HCT116 (cell line): ENCODE measurements at regions not wholly inside any gene's neighbourhood (a gene's known extent, or its start where the extent isn't known, plus 50 kb on each side); places are given as distances from the start of the nearest gene placed in this dataset.

Source experiments
- ATAC-seq: fragments of 200-7000 bp; cut with Tn5 transposase; 2 replicates; pipeline ENCODE4 v1.9.1; 2020; ENCODE audit warnings: mild to moderate bottlenecking, moderate library complexity
- BruUV-seq: library from RNA; stranded (reverse); fragments of 400-500 nt; replicated peaks from 2 replicates; lab custom pipeline; 2021; lab: Mats Ljungman, UMichigan
- CTCF ChIA-PET: fragments of 300-600 bp; sonication (Branson Sonifier 250); formaldehyde crosslinking; loops from one replicate; lab custom pipeline; 2021; ENCODE audit warnings: antibody characterized with exemption; lab: Charles Lee
- POLR2A ChIA-PET: fragments of 300-600, 350-600 bp; sonication (Branson Sonifier 250); formaldehyde crosslinking; loops from one replicate; lab custom pipeline; 2021; ENCODE audit warnings: antibody characterized with exemption; lab: Charles Lee
- RAD21 ChIA-PET, 2 experiments: fragments of 300-600 bp; sonication (Branson Sonifier 250); formaldehyde crosslinking; loops; one replicate each; lab custom pipeline; 2023; ENCODE audit warnings: low total read pairs in 2 of 2; ENCODE audit not compliant: uncharacterized antibody in 2 of 2, unreplicated experiment in 2 of 2, low non-redundant PET in 1 of 2; lab: Charles Lee
- DNase-seq: peaks from one replicate; pipeline ENCODE4 v3.0.0-alpha.2; 2010; ENCODE audit warnings: low read depth, low spot score
- H2AFZ ChIP-seq: fragments of 200-600 bp; shearing (Covaris generic), sonication (generic); 2 replicates; pipeline ENCODE4 v1.6.1; 2017; ENCODE audit warnings: low read depth, mixed run types, mixed read lengths, antibody characterized with exemption, low read length; ENCODE audit not compliant: poor library complexity, severe bottlenecking
- H3K27ac ChIP-seq: 2 replicates; pipeline ENCODE4 v1.5.1; 2012; ENCODE audit warnings: low read depth, low read length
- H3K27me3 ChIP-seq: fragments of 200-600 bp; sonication (generic); 2 replicates; pipeline ENCODE4 v1.6.1; 2016; ENCODE audit warnings: mixed run types, low read length, mixed read lengths; ENCODE audit not compliant: insufficient read depth
- H3K36me3 ChIP-seq, 2 experiments: fragments of 200-500 bp in 1 of 2; fragments of 200-600 bp in 1 of 2; sonication (Bioruptor generic) in 1 of 2; sonication (generic) in 1 of 2; 2 replicates each; pipeline versions ENCODE4 v1.5.1 to v1.6.1; 2014 to 2016; ENCODE audit warnings: low read length in 2 of 2, inconsistent platforms in 1 of 2, mixed read lengths in 1 of 2, mixed run types in 1 of 2; ENCODE audit not compliant: insufficient read depth in 2 of 2, control insufficient read depth in 1 of 2
- H3K4me1 ChIP-seq, 2 experiments: fragments of 200-600 bp in 1 of 2; sonication (generic) in 1 of 2; 2 replicates each; pipeline versions ENCODE4 v1.5.1 to v1.6.1; 2012 to 2017; ENCODE audit warnings: low read length in 2 of 2, inconsistent platforms in 1 of 2, mild to moderate bottlenecking in 1 of 2, mixed read lengths in 1 of 2, mixed run types in 1 of 2, moderate library complexity in 1 of 2; ENCODE audit not compliant: insufficient read depth in 2 of 2, control insufficient read depth in 1 of 2
- H3K4me2 ChIP-seq: fragments of 200-600 bp; sonication (generic); 2 replicates; pipeline ENCODE4 v1.6.1; 2017; ENCODE audit warnings: mixed run types, low read length, mixed read lengths
- H3K4me3 ChIP-seq, 2 experiments: fragments of 200-600 bp in 1 of 2; sonication (generic) in 1 of 2; replicated peaks in 1 of 2; 2 replicates each; pipeline ENCODE4 v1.5.1; 2011 to 2016; ENCODE audit warnings: low read length in 2 of 2, control low read depth in 1 of 2, low read depth in 1 of 2, mild to moderate bottlenecking in 1 of 2, mixed read lengths in 1 of 2, mixed run types in 1 of 2
- H3K79me2 ChIP-seq: fragments of 200-600 bp; sonication (generic); 2 replicates; pipeline ENCODE4 v1.6.1; 2017; ENCODE audit warnings: mild to moderate bottlenecking, mixed run types, low read length, moderate library complexity, mixed read lengths; ENCODE audit not compliant: insufficient read depth
- H3K9ac ChIP-seq: fragments of 200-600 bp; sonication (generic); 2 replicates; pipeline ENCODE4 v1.6.1; 2016; ENCODE audit warnings: low read length, mixed read lengths
- H3K9me2 ChIP-seq: fragments of 200-600 bp; sonication (generic), shearing (Covaris generic); 2 replicates; pipeline ENCODE4 v1.6.1; 2017; ENCODE audit warnings: mixed run types, mild to moderate bottlenecking, moderate library complexity; ENCODE audit not compliant: insufficient read depth
- H3K9me3 ChIP-seq, 2 experiments: fragments of 200-500 bp in 1 of 2; fragments of 200-600 bp in 1 of 2; sonication (Bioruptor generic) in 1 of 2; sonication (generic) in 1 of 2; 2 replicates each; pipeline ENCODE4 v1.6.1; 2014 to 2017; ENCODE audit warnings: low read length in 2 of 2, mixed read lengths in 2 of 2, inconsistent platforms in 1 of 2, low read depth in 1 of 2, mild to moderate bottlenecking in 1 of 2, mixed run types in 1 of 2, moderate library complexity in 1 of 2; ENCODE audit not compliant: control insufficient read depth in 1 of 2, insufficient read depth in 1 of 2
- H4K20me1 ChIP-seq: fragments of 200-600 bp; sonication (generic), shearing (Covaris generic); 2 replicates; pipeline ENCODE4 v1.6.1; 2017; ENCODE audit warnings: mixed run types, mild to moderate bottlenecking, moderate library complexity; ENCODE audit not compliant: insufficient read depth
- CBX3 ChIP-seq: IDR thresholded peaks from 2 replicates; pipeline ENCODE4 v1.6.1; 2012; ENCODE audit warnings: low read depth
- EGR1 ChIP-seq: IDR thresholded peaks from 2 replicates; pipeline ENCODE4 v1.6.1; 2012; ENCODE audit warnings: low read depth
- ELF1 ChIP-seq: IDR thresholded peaks from 2 replicates; pipeline ENCODE4 v1.6.1; 2012; ENCODE audit warnings: low read depth, borderline replicate concordance
- EZH2phosphoT487 ChIP-seq: fragments of 200-600 bp; IDR thresholded peaks from 2 replicates; pipeline ENCODE4 v1.6.1; 2018; ENCODE audit warnings: antibody characterized with exemption, borderline replicate concordance
- JUND ChIP-seq: IDR thresholded peaks from 2 replicates; pipeline ENCODE4 v1.6.1; 2012
- YY1 ChIP-seq: IDR thresholded peaks from 2 replicates; pipeline ENCODE4 v1.6.1; 2011; ENCODE audit warnings: low read length, low read depth, moderate library complexity, mild to moderate bottlenecking; ENCODE audit not compliant: insufficient replicate concordance; ENCODE audit errors: extremely low read depth
- intact Hi-C: fragments of 100-400 bp; cut with micrococcal nuclease; formaldehyde crosslinking; loops from 2 replicates; pipeline ENCODE4 v1.10.0; 2022
- TF ChIP-seq, protein P1 (sequence below): IDR thresholded peaks from 2 replicates; pipeline ENCODE4 v1.6.1; 2012
- TF ChIP-seq, protein P2 (sequence below): IDR thresholded peaks from 2 replicates; pipeline ENCODE4 v1.6.1; 2012

DNA sequence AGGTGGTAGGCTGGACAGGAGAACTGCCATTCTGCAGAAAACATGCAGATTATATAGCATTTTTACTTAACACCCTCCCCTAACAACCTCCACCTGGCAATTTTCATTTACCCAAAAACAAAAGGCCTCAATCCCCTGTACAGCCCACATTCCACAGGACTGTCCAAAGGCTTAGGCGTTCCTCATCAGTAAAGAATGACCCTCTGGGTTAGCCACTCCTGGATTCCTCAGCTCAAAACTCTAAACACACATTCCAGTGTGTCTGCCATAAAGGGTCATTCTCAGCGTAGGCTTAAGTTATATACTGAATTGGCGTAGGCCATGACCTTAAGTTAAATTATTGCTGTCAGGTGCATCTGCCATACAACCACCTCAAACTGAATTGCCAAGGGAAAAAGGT lies 261.8 kb upstream of the CHAC2 start:
- Histone ChIP-seq H3K27me3 (no peaks in the 10 kb centered on the region), H3K4me1 (peaks cover 0 to 5% of the 10 kb centered on the region in 2 experiments; a peak in 2 of 4 replicates), H3K79me2 (no peaks in the 10 kb centered on the region), H3K4me3 (no peak overlapping the region), H3K9me2 (no peaks in the 10 kb centered on the region), H3K9me3 (no peaks in the 10 kb centered on the region), H2AFZ (no peak overlapping the region), H3K36me3 (no peaks in the 10 kb centered on the region), H3K9ac (no peak overlapping the region), H3K4me2 (no peak overlapping the region), H3K27ac (no peak overlapping the region), H4K20me1 (no peaks in the 10 kb centered on the region)
- DNase-seq = no peak
- POLR2A ChIA-PET = no interaction called here
- no peak for ATAC-seq
- no TSS peak for BruUV-seq
- RAD21 ChIA-PET = no interaction called here
- TF ChIP-seq EZH2phosphoT487 = no peak
- TF ChIP-seq ELF1 = no peak
- intact Hi-C loops = no loop called here
- CTCF ChIA-PET = no interaction called here

DNA sequence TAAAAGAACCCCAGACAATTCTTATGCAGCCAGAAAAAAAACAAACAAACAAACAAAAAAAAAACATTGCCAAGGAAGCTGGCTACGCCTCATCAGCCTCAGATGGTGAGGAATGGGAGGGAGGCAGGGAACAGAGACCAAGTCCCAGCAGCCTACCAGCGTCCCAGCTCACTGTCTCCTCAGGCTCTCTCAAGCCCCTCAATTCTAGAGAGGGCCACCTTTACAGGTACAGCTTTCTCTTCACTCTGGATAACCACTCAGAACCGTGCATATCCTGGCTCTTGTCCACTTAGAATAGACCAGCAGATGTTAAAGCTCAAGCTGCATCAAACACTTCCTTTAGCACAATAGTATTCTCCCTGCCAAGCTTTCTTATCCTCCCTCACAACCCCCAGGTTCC lies 263.1 kb upstream of the CHAC2 start:
- Histone ChIP-seq H2AFZ (no peak overlapping the region), H3K36me3 (no peaks in the 10 kb centered on the region), H3K27me3 (no peaks in the 10 kb centered on the region), H4K20me1 (no peaks in the 10 kb centered on the region), H3K4me2 (no peak overlapping the region), H3K4me1 (peaks cover 0 to 5% of the 10 kb centered on the region in 2 experiments; a peak in 2 of 4 replicates), H3K9me3 (no peaks in the 10 kb centered on the region), H3K9me2 (no peaks in the 10 kb centered on the region), H3K4me3 (no peak overlapping the region), H3K79me2 (no peaks in the 10 kb centered on the region), H3K9ac (no peak overlapping the region)
- intact Hi-C loops = no loop called here
- ChIA-PET RAD21 (no interaction called here), POLR2A (interaction anchor here (0.6 kb wide), 1 partner anchor 20 kb away, joined by 3 read pairs; no protein-coding TSS in a partner anchor), CTCF (no interaction called here)
- no peak for DNase-seq
- BruUV-seq = no TSS peak
- ATAC-seq = no peak
- TF ChIP-seq YY1 = no peak
- TF ChIP-seq, protein P1, sequence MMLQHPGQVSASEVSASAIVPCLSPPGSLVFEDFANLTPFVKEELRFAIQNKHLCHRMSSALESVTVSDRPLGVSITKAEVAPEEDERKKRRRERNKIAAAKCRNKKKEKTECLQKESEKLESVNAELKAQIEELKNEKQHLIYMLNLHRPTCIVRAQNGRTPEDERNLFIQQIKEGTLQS = no peak
- no peak for TF ChIP-seq CBX3
- no peak for TF ChIP-seq ELF1
- no peak for TF ChIP-seq JUND
- no peak for TF ChIP-seq EGR1
- TF ChIP-seq, protein P2, sequence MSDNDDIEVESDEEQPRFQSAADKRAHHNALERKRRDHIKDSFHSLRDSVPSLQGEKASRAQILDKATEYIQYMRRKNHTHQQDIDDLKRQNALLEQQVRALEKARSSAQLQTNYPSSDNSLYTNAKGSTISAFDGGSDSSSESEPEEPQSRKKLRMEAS = no peak
- TF ChIP-seq, all 23 proteins: peak for 0
- H3K27ac ChIP-seq = no peak overlapping the region
